Prostate gland (tissue), 2 donors: ENCODE measurements at regions not wholly inside any gene's neighbourhood (a gene's known extent, or its start where the extent isn't known, plus 50 kb on each side); places are given as distances from the start of the nearest gene placed in this dataset.
A peak's percentile ranks its signal among the peaks of the same experiment; 100 is the strongest.

ENCODE experiments used
- DNase-seq: peaks from one replicate; pipeline ENCODE4 v3.0.0-alpha.2; 2019; ENCODE audit warnings: low spot score
- H3K27ac ChIP-seq, 2 donors: fragments of 200-600 bp; sonication (generic); 2 replicates each; pipeline ENCODE4 v1.5.1; 2017 to 2019
- H3K27me3 ChIP-seq: fragments of 200-600 bp; sonication (generic); replicated peaks from 2 replicates; pipeline ENCODE4 v1.5.1; 2019; ENCODE audit not compliant: insufficient read depth
- H3K36me3 ChIP-seq, 2 donors: fragments of 200-600 bp; sonication (generic); 1 replicate in 1 of 2; 2 replicates in 1 of 2; pipeline versions ENCODE4 v1.5.1 to v1.8.1; 2017 to 2019
- H3K4me1 ChIP-seq: fragments of 200-600 bp; sonication (generic); replicated peaks from 2 replicates; pipeline ENCODE4 v1.5.1; 2019
- H3K4me3 ChIP-seq, 2 donors: fragments of 200-600 bp; sonication (generic); 2 replicates each; pipeline ENCODE4 v1.5.1; 2017 to 2019
- H3K9me3 ChIP-seq: fragments of 200-600 bp; sonication (generic); 2 replicates; pipeline ENCODE4 v1.5.1; 2017
- CTCF ChIP-seq, 4 experiments: fragments of 200-600 bp in 2 of 4; fragments of 450-650 bp in 2 of 4; sonication (generic) in 2 of 4; IDR thresholded peaks; 1 replicate in 3 of 4; 2 replicates in 1 of 4; pipeline ENCODE4 v1.5.1; 2016 to 2019; ENCODE audit warnings: antibody characterized with exemption in 4 of 4, mild to moderate bottlenecking in 2 of 4, moderate library complexity in 2 of 4
- POLR2A ChIP-seq: fragments of 450-650 bp; IDR thresholded peaks from one replicate; pipeline ENCODE4 v1.6.1; 2016; ENCODE audit warnings: antibody characterized with exemption, mild to moderate bottlenecking
- POLR2AphosphoS5 ChIP-seq: sonication (generic); formaldehyde crosslinking; IDR thresholded peaks from one replicate; pipeline ENCODE4 v1.6.1; 2017; ENCODE audit warnings: antibody characterized with exemption
- WGBS: methylation state at CpG from one replicate; pipeline ENCODE4 v1.1.5; 2018; 5-methylcytosine and 5-hydroxymethylcytosine counted together
- intact Hi-C: fragments of 100-400 bp; cut with DNase I; formaldehyde crosslinking; loops from one replicate; pipeline ENCODE4 v1.14.2; 2022

- Histone ChIP-seq H3K27ac (no peak overlapping the region), H3K36me3 (no peaks in the 10 kb centered on the region), H3K9me3 (no peaks in the 10 kb centered on the region), H3K27me3 (no peaks in the 10 kb centered on the region), H3K4me3 (no peak overlapping the region), H3K4me1 (no peaks in the 10 kb centered on the region)
- DNase-seq = no peak
- 75% methylated on average over 21 of the region's 21 CpGs for WGBS
- no peak for TF ChIP-seq CTCF (IDR thresholded peaks at IDR 0.05)
- no peak for TF ChIP-seq POLR2AphosphoS5
- TF ChIP-seq POLR2A = no peak
- intact Hi-C loops = no loop called here
Observed at GRCh38 chr22:49017482-49018329, 810.0 kb downstream of the BRD1 start.

- intact Hi-C loops = no loop called here
- Histone ChIP-seq H3K36me3 (no peaks in the 10 kb centered on the region), H3K4me1 (no peaks in the 10 kb centered on the region), H3K4me3 (no peak overlapping the region), H3K9me3 (no peaks in the 10 kb centered on the region), H3K27ac (no peak overlapping the region), H3K27me3 (no peaks in the 10 kb centered on the region)
- TF ChIP-seq POLR2AphosphoS5 (no peak), CTCF (IDR thresholded peaks at IDR 0.05) (no peak), POLR2A (no peak)
- DNase-seq = no peak
- WGBS = 86% methylated on average over 16 of the region's 16 CpGs
Observed at GRCh38 chr22:49016909-49017481, 810.7 kb downstream of the BRD1 start.

GRCh38 chr22:49015993-49016908 is 811.4 kb downstream of the BRD1 start:
- Histone ChIP-seq H3K27ac (no peak overlapping the region), H3K27me3 (no peaks in the 10 kb centered on the region), H3K36me3 (no peaks in the 10 kb centered on the region), H3K4me1 (no peaks in the 10 kb centered on the region), H3K4me3 (no peak overlapping the region), H3K9me3 (no peaks in the 10 kb centered on the region)
- DNase-seq = peak; percentile 17
- intact Hi-C loops = no loop called here
- 41% methylated on average over 26 of the region's 26 CpGs for WGBS
- TF ChIP-seq POLR2AphosphoS5 = peak; percentile 23
- no peak for TF ChIP-seq POLR2A

GRCh38 chr22:49015459-49015858 is 812.2 kb downstream of the BRD1 start:
- no peak for DNase-seq
- TF ChIP-seq POLR2A = no peak
- TF ChIP-seq POLR2AphosphoS5 = no peak
- no peak overlapping the region for H3K4me3 ChIP-seq
- no peaks in the 10 kb centered on the region for H3K9me3 ChIP-seq
- 79% methylated on average over 13 of the region's 13 CpGs for WGBS
- H3K36me3 ChIP-seq = no peaks in the 10 kb centered on the region
- no peaks in the 10 kb centered on the region for H3K27me3 ChIP-seq
- intact Hi-C loops = no loop called here
- no peaks in the 10 kb centered on the region for H3K4me1 ChIP-seq
- H3K27ac ChIP-seq = no peak overlapping the region

- Histone ChIP-seq H3K27ac (no peak overlapping the region), H3K36me3 (no peaks in the 10 kb centered on the region), H3K27me3 (no peaks in the 10 kb centered on the region), H3K4me3 (no peak overlapping the region), H3K9me3 (no peaks in the 10 kb centered on the region), H3K4me1 (no peaks in the 10 kb centered on the region)
- WGBS = 77% methylated on average over 24 of the region's 24 CpGs
- intact Hi-C loops = no loop called here
- no peak for DNase-seq
- no peak for TF ChIP-seq POLR2A
- no peak for TF ChIP-seq CTCF (IDR thresholded peaks at IDR 0.05)
- TF ChIP-seq POLR2AphosphoS5 = no peak
Observed at GRCh38 chr22:49014227-49015201, 813.2 kb downstream of the BRD1 start.
